ENCODE measurements at regions not wholly inside any gene's neighbourhood (a gene's known extent, or its start where the extent isn't known, plus 50 kb on each side); places are given as distances from the start of the nearest gene placed in this dataset.

DNA sequence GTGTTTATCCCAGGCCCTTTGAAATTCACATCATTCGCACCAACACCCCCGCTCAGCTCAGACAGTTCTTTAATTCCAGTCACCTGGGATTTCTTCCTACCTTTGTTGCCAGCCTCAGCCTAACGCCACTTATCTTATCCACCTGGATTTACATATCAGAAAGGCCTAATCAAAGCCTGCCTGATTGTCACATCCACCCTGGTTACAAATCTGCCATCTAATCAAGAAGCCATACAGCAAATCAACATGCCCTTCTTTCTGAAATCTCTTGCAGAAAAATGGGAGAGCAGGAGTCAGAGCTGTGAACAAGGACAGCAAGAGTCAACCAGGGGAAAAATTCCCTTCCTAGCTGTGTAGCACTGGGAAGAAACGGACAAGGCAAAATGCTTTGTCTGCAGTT lies 173.2 kb upstream of the DAB1 start:
- TF ChIP-seq, protein P1, sequence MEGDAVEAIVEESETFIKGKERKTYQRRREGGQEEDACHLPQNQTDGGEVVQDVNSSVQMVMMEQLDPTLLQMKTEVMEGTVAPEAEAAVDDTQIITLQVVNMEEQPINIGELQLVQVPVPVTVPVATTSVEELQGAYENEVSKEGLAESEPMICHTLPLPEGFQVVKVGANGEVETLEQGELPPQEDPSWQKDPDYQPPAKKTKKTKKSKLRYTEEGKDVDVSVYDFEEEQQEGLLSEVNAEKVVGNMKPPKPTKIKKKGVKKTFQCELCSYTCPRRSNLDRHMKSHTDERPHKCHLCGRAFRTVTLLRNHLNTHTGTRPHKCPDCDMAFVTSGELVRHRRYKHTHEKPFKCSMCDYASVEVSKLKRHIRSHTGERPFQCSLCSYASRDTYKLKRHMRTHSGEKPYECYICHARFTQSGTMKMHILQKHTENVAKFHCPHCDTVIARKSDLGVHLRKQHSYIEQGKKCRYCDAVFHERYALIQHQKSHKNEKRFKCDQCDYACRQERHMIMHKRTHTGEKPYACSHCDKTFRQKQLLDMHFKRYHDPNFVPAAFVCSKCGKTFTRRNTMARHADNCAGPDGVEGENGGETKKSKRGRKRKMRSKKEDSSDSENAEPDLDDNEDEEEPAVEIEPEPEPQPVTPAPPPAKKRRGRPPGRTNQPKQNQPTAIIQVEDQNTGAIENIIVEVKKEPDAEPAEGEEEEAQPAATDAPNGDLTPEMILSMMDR (IDR thresholded peaks at IDR 0.05; ENCODE audit: poor library complexity) = no peak
- TF ChIP-seq EZH2 (IDR thresholded peaks at IDR 0.05; ENCODE audit: borderline replicate concordance) = no peak
- no peak for TF ChIP-seq EZH2phosphoT487 (IDR thresholded peaks at IDR 0.05; ENCODE audit: low read depth, severe bottlenecking, unreplicated experiment)
